Fibroblast of pulmonary artery (primary cell): ENCODE measurements at regions not wholly inside any gene's neighbourhood (a gene's known extent, or its start where the extent isn't known, plus 50 kb on each side); places are given as distances from the start of the nearest gene placed in this dataset.

Experiments used
- DNase-seq: peaks from one replicate; pipeline ENCODE4 v3.0.0-alpha.2; 2010; ENCODE audit warnings: low read depth
- H3K4me3 ChIP-seq: replicated peaks from 2 replicates; pipeline ENCODE4 v1.5.1; 2011; ENCODE audit warnings: low read depth, mild to moderate bottlenecking, control low read depth, low read length, moderate library complexity
- CTCF ChIP-seq: IDR thresholded peaks from 2 replicates; pipeline ENCODE4 v1.5.1; 2011; ENCODE audit warnings: mild to moderate bottlenecking, control low read depth, low read length, inconsistent platforms; ENCODE audit errors: missing control alignments

GRCh38 chr3:24834442-24834841 lies 339.8 kb upstream of the THRB start:
- DNase-seq = no peak
- H3K4me3 ChIP-seq = no peak overlapping the region
- TF ChIP-seq CTCF = no peak

GRCh38 chr3:24835510-24835909 lies 340.9 kb upstream of the THRB start:
- TF ChIP-seq CTCF = no peak
- DNase-seq = no peak
- no peak overlapping the region for H3K4me3 ChIP-seq

GRCh38 chr3:24837601-24838000 lies 343.0 kb upstream of the THRB start:
- no peak overlapping the region for H3K4me3 ChIP-seq
- DNase-seq = no peak
- no peak for TF ChIP-seq CTCF

- no peak for DNase-seq
- no peak for TF ChIP-seq CTCF
- no peak overlapping the region for H3K4me3 ChIP-seq
Measured at GRCh38 chr3:24838533-24838932, 343.9 kb upstream of the THRB start.

- H3K4me3 ChIP-seq = no peak overlapping the region
- no peak for TF ChIP-seq CTCF
- no peak for DNase-seq
Measured at GRCh38 chr3:24843955-24844354, 349.3 kb upstream of the THRB start.

- no peak overlapping the region for H3K4me3 ChIP-seq
- no peak for DNase-seq
- no peak for TF ChIP-seq CTCF
Measured at GRCh38 chr3:24845524-24846155, 351.0 kb upstream of the THRB start.

GRCh38 chr3:24846286-24846860 lies 351.7 kb upstream of the THRB start:
- TF ChIP-seq CTCF = no peak
- H3K4me3 ChIP-seq = no peak overlapping the region
- DNase-seq = no peak
